HL-60 (cell line): ENCODE measurements at regions not wholly inside any gene's neighbourhood (a gene's known extent, or its start where the extent isn't known, plus 50 kb on each side); places are given as distances from the start of the nearest gene placed in this dataset.

Experiments used
- DNase-seq, 2 experiments: peaks; one replicate each; pipeline ENCODE4 v3.0.0-alpha.2; 2010 to 2020; ENCODE audit warnings: low read depth in 1 of 2, low spot score in 1 of 2
- H3K27ac ChIP-seq: fragments of 250-450 bp; sonication (Bioruptor Pico); replicated peaks from 2 replicates; pipeline ENCODE4 v1.5.1; 2020; ENCODE audit warnings: mild to moderate bottlenecking, moderate library complexity
- H3K27me3 ChIP-seq: fragments of 250-450 bp; sonication (Bioruptor Pico); 2 replicates; pipeline ENCODE4 v1.5.1; 2021; ENCODE audit warnings: mild to moderate bottlenecking, moderate library complexity; ENCODE audit not compliant: insufficient read depth, poor library complexity, severe bottlenecking
- H3K4me3 ChIP-seq: replicated peaks from 2 replicates; pipeline ENCODE4 v1.5.1; 2011; ENCODE audit warnings: mild to moderate bottlenecking, control low read depth, low read length; ENCODE audit not compliant: insufficient read depth
- CTCF ChIP-seq: IDR thresholded peaks from one replicate; pipeline ENCODE4 v1.5.1; 2011; ENCODE audit warnings: low read length, control low read depth, inconsistent platforms; ENCODE audit not compliant: insufficient read depth
- GABPA ChIP-seq: IDR thresholded peaks from 2 replicates; pipeline ENCODE4 v1.6.1; 2012; ENCODE audit warnings: low read depth
- POLR2AphosphoS5 ChIP-seq: IDR thresholded peaks from 2 replicates; pipeline ENCODE4 v1.6.1; 2012; ENCODE audit warnings: low read depth
- REST ChIP-seq: IDR thresholded peaks from 2 replicates; pipeline ENCODE4 v1.6.1; 2012; ENCODE audit warnings: low read depth; ENCODE audit not compliant: insufficient replicate concordance
- SPI1 ChIP-seq: IDR thresholded peaks from 2 replicates; pipeline ENCODE4 v1.6.1; 2012; ENCODE audit warnings: low read depth, mild to moderate bottlenecking, borderline replicate concordance

- DNase-seq: no peak
- TF ChIP-seq POLR2AphosphoS5 (no peak), GABPA (no peak), REST (no peak), SPI1 (0 out of 2 replicates have a peak, but pooled peaks have one; percentile 19), CTCF (no peak)
- no peaks in the 10 kb centered on the region for H3K27me3 ChIP-seq
- no peak overlapping the region for H3K27ac ChIP-seq
- H3K4me3 ChIP-seq: no peak overlapping the region
These were observed 444.3 kb downstream of the ENC1 start for GRCh38 chr5:74196233-74196632.

- Histone ChIP-seq H3K27me3 (no peaks in the 10 kb centered on the region), H3K4me3 (no peak overlapping the region), H3K27ac (no peak overlapping the region)
- no peak for DNase-seq
- no peak for TF ChIP-seq GABPA
- TF ChIP-seq REST: no peak
- no peak for TF ChIP-seq SPI1
- TF ChIP-seq POLR2AphosphoS5: no peak
- no peak for TF ChIP-seq CTCF
These were observed 446.3 kb downstream of the ENC1 start for GRCh38 chr5:74194196-74194595.

GRCh38 chr5:74192606-74193299, 447.8 kb downstream of the ENC1 start:
- no peak overlapping the region for H3K4me3 ChIP-seq
- H3K27me3 ChIP-seq: no peaks in the 10 kb centered on the region
- no peak for DNase-seq
- TF ChIP-seq REST (no peak), POLR2AphosphoS5 (no peak), CTCF (no peak), SPI1 (no peak), GABPA (no peak)
- no peak overlapping the region for H3K27ac ChIP-seq
